COLO668 (cell line): ENCODE measurements at regions not wholly inside any gene's neighbourhood (a gene's known extent, or its start where the extent isn't known, plus 50 kb on each side); places are given as distances from the start of the nearest gene placed in this dataset.

Source experiments
- DNase-seq: peaks from one replicate; lab custom pipeline; 2025; ENCODE audit not compliant: unreplicated experiment; lab: John Stamatoyannopoulos, UW

GRCh38 chr1:232891656-232892317 is 58.6 kb upstream of the NTPCR start:
- DNase-seq, result no peak

- no peak for DNase-seq
Observed at GRCh38 chr1:232893481-232894313, 56.7 kb upstream of the NTPCR start.

GRCh38 chr1:232894436-232894835 is 56.0 kb upstream of the NTPCR start:
- no peak for DNase-seq

GRCh38 chr1:232897949-232898465 is 52.4 kb upstream of the NTPCR start:
- no peak for DNase-seq

GRCh38 chr1:232899268-232899667 is 51.1 kb upstream of the NTPCR start:
- peak; percentile 46 for DNase-seq

- no peak for DNase-seq
Observed at GRCh38 chr1:232899839-232900238, 50.6 kb upstream of the NTPCR start.
